Retinal pigment epithelial cell (primary cell): ENCODE measurements at regions not wholly inside any gene's neighbourhood (a gene's known extent, or its start where the extent isn't known, plus 50 kb on each side); places are given as distances from the start of the nearest gene placed in this dataset.

Experiments
- DNase-seq: peaks from one replicate; pipeline ENCODE4 v3.0.0-alpha.2; 2010; ENCODE audit warnings: low read depth
- H3K4me3 ChIP-seq: 2 replicates; pipeline ENCODE4 v1.5.1; 2011; ENCODE audit warnings: mild to moderate bottlenecking, low read length, control low read depth, moderate library complexity
- CTCF ChIP-seq: conservative IDR thresholded peaks from 2 replicates; pipeline ENCODE4 v1.5.1; 2011; ENCODE audit warnings: low read depth, low read length, control low read depth, inconsistent platforms

- no peak overlapping the region for H3K4me3 ChIP-seq
- no peak for DNase-seq
- TF ChIP-seq CTCF, result no peak
These were observed 263.8 kb downstream of the C6orf118 start for GRCh38 chr6:165045631-165046030.

- no peak for DNase-seq
- no peak for TF ChIP-seq CTCF
- H3K4me3 ChIP-seq, result no peak overlapping the region
These were observed 266.5 kb downstream of the C6orf118 start for GRCh38 chr6:165042912-165043311.

- no peak for TF ChIP-seq CTCF
- no peak for DNase-seq
- H3K4me3 ChIP-seq, result no peak overlapping the region
These were observed 269.0 kb downstream of the C6orf118 start for GRCh38 chr6:165040440-165040839.

GRCh38 chr6:165034271-165034741, 275.1 kb downstream of the C6orf118 start:
- no peak overlapping the region for H3K4me3 ChIP-seq
- no peak for DNase-seq
- TF ChIP-seq CTCF, result no peak

GRCh38 chr6:165031502-165031901, 277.9 kb downstream of the C6orf118 start:
- DNase-seq, result no peak
- H3K4me3 ChIP-seq, result no peak overlapping the region
- no peak for TF ChIP-seq CTCF

- no peak for DNase-seq
- H3K4me3 ChIP-seq, result no peak overlapping the region
- no peak for TF ChIP-seq CTCF
These were observed 284.4 kb downstream of the C6orf118 start for GRCh38 chr6:165025040-165025439.

- no peak for TF ChIP-seq CTCF
- H3K4me3 ChIP-seq, result no peak overlapping the region
- no peak for DNase-seq
These were observed 289.7 kb downstream of the C6orf118 start for GRCh38 chr6:165019681-165020080.
